Calu3 (cell line): ENCODE measurements at regions not wholly inside any gene's neighbourhood (a gene's known extent, or its start where the extent isn't known, plus 50 kb on each side); places are given as distances from the start of the nearest gene placed in this dataset.

Experiments used
- BruUV-seq: library from RNA; stranded (reverse); fragments of 400-500 nt; replicated peaks from 2 replicates; lab custom pipeline; 2021; lab: Mats Ljungman, UMichigan
- CTCF ChIA-PET: fragments of 300-600 bp; sonication (Branson Sonifier 250); formaldehyde crosslinking; loops from one replicate; lab custom pipeline; 2022; ENCODE audit warnings: antibody characterized with exemption; lab: Charles Lee
- DNase-seq: peaks from one replicate; pipeline ENCODE4 v3.0.0; 2022
- H3K27ac Mint-ChIP-seq: one replicate; pipeline ENCODE4 v1.8.0; 2022; ENCODE audit warnings: mixed read lengths; ENCODE audit not compliant: unreplicated experiment
- H3K27me3 Mint-ChIP-seq: one replicate; pipeline ENCODE4 v1.8.0; 2022; ENCODE audit warnings: mixed read lengths; ENCODE audit not compliant: unreplicated experiment
- H3K36me3 Mint-ChIP-seq: one replicate; pipeline ENCODE4 v1.8.0; 2022; ENCODE audit warnings: mild to moderate bottlenecking, moderate library complexity, mixed read lengths; ENCODE audit not compliant: insufficient read depth, unreplicated experiment
- H3K4me1 Mint-ChIP-seq: one replicate; pipeline ENCODE4 v1.8.0; 2022; ENCODE audit warnings: mild to moderate bottlenecking, low read depth, mixed read lengths; ENCODE audit not compliant: unreplicated experiment
- H3K4me3 Mint-ChIP-seq: one replicate; pipeline ENCODE4 v1.8.0; 2022; ENCODE audit warnings: mild to moderate bottlenecking, low read depth, moderate library complexity, mixed read lengths; ENCODE audit not compliant: unreplicated experiment
- H3K9me3 Mint-ChIP-seq: one replicate; pipeline ENCODE4 v1.8.0; 2022; ENCODE audit warnings: low read depth, mixed read lengths; ENCODE audit not compliant: unreplicated experiment
- CTCF ChIP-seq: fragments of 200-600 bp; IDR thresholded peaks from one replicate; pipeline ENCODE4 v1.8.0; 2022; ENCODE audit warnings: antibody characterized with exemption; ENCODE audit not compliant: unreplicated experiment
- intact Hi-C: fragments of 100-400 bp; cut with micrococcal nuclease; formaldehyde crosslinking; loops from one replicate; pipeline ENCODE4 v1.10.0; 2022; ENCODE audit not compliant: unreplicated experiment

- intact Hi-C loops, result no loop called here
- no peak for DNase-seq
- no peaks in the 10 kb centered on the region for H3K4me1 Mint-ChIP-seq
- BruUV-seq, result no TSS peak
- no peaks in the 10 kb centered on the region for H3K27me3 Mint-ChIP-seq
- CTCF ChIA-PET, result no interaction called here
- H3K27ac Mint-ChIP-seq, result no peak overlapping the region
- peaks cover 3% of the 10 kb centered on the region for H3K9me3 Mint-ChIP-seq
- H3K4me3 Mint-ChIP-seq, result no peak overlapping the region
- TF ChIP-seq CTCF, result no peak
- H3K36me3 Mint-ChIP-seq, result no peaks in the 10 kb centered on the region
These were observed 1807.7 kb downstream of the OLFM4 start for GRCh38 chr13:54836273-54836672.

- no TSS peak for BruUV-seq
- Mint-ChIP-seq H3K27ac (no peak overlapping the region), H3K4me3 (no peak overlapping the region), H3K9me3 (peaks cover 5% of the 10 kb centered on the region), H3K4me1 (no peaks in the 10 kb centered on the region), H3K27me3 (no peaks in the 10 kb centered on the region), H3K36me3 (no peaks in the 10 kb centered on the region)
- DNase-seq, result no peak
- CTCF ChIA-PET, result no interaction called here
- no peak for TF ChIP-seq CTCF
- intact Hi-C loops, result no loop called here
These were observed 1813.1 kb downstream of the OLFM4 start for GRCh38 chr13:54841682-54842081.

- CTCF ChIA-PET, result interaction anchor here (0.5 kb wide), 1 partner anchor 24 kb away, joined by 4 read pairs; no protein-coding TSS in a partner anchor
- intact Hi-C loops, result no loop called here
- Mint-ChIP-seq H3K4me1 (no peaks in the 10 kb centered on the region), H3K36me3 (no peaks in the 10 kb centered on the region), H3K27ac (no peak overlapping the region), H3K9me3 (peaks cover 8% of the 10 kb centered on the region), H3K4me3 (no peak overlapping the region), H3K27me3 (no peaks in the 10 kb centered on the region)
- no TSS peak for BruUV-seq
- DNase-seq, result no peak
- TF ChIP-seq CTCF, result no peak
These were observed 1816.8 kb downstream of the OLFM4 start for GRCh38 chr13:54845351-54845965.

- intact Hi-C loops, result no loop called here
- no peaks in the 10 kb centered on the region for H3K4me1 Mint-ChIP-seq
- no peaks in the 10 kb centered on the region for H3K36me3 Mint-ChIP-seq
- no TSS peak for BruUV-seq
- H3K27me3 Mint-ChIP-seq, result no peaks in the 10 kb centered on the region
- H3K27ac Mint-ChIP-seq, result no peak overlapping the region
- CTCF ChIA-PET, result no interaction called here
- DNase-seq, result no peak
- no peak for TF ChIP-seq CTCF
- peaks cover 8% of the 10 kb centered on the region for H3K9me3 Mint-ChIP-seq
- H3K4me3 Mint-ChIP-seq, result no peak overlapping the region
These were observed 1824.2 kb downstream of the OLFM4 start for GRCh38 chr13:54852831-54853230.
